Neural progenitor cell (in vitro differentiated cells): ENCODE measurements at regions not wholly inside any gene's neighbourhood (a gene's known extent, or its start where the extent isn't known, plus 50 kb on each side); places are given as distances from the start of the nearest gene placed in this dataset.

Experiments
- CTCF ChIP-seq: fragments of 200-600 bp; sonication (generic); IDR thresholded peaks from 2 replicates; pipeline ENCODE4 v1.5.1; 2017; ENCODE audit warnings: antibody characterized with exemption, mild to moderate bottlenecking
- EZH2 ChIP-seq: fragments of 200-600 bp; sonication (generic); IDR thresholded peaks from 2 replicates; pipeline ENCODE4 v1.6.1; 2017; ENCODE audit warnings: antibody characterized with exemption, mild to moderate bottlenecking, moderate library complexity

GRCh38 chr5:4078544-4078943 lies 482.9 kb downstream of the IRX1 start:
- TF ChIP-seq CTCF (no peak), EZH2 (no peak)
